ENCODE measurements at regions not wholly inside any gene's neighbourhood (a gene's known extent, or its start where the extent isn't known, plus 50 kb on each side); places are given as distances from the start of the nearest gene placed in this dataset.

- no peaks in the 10 kb centered on the region for H3K36me3 ChIP-seq
- H3K27ac ChIP-seq, result peak overlapping the region; percentile 16
- H3K4me3 ChIP-seq (ENCODE audit: low read depth, low read length), result no peak overlapping the region
- TF ChIP-seq CTCF (IDR thresholded peaks at IDR 0.05; ENCODE audit: low read depth, low read length), result no peak
- no peaks in the 10 kb centered on the region for H3K9me3 ChIP-seq (ENCODE audit: severe bottlenecking)
- H3K27me3 ChIP-seq (ENCODE audit: insufficient read depth, low read depth, severe bottlenecking), result no peaks in the 10 kb centered on the region
- peak; percentile 16 for DNase-seq
Measured at GRCh38 chr2:217366966-217367365, 507.1 kb upstream of the TNP1 start.

- DNase-seq, result no peak
- H3K9me3 ChIP-seq (ENCODE audit: severe bottlenecking), result no peaks in the 10 kb centered on the region
- H3K27ac ChIP-seq, result peak overlapping the region; percentile 16
- no peak overlapping the region for H3K4me3 ChIP-seq (ENCODE audit: low read depth, low read length)
- H3K27me3 ChIP-seq (ENCODE audit: insufficient read depth, low read depth, severe bottlenecking), result no peaks in the 10 kb centered on the region
- no peaks in the 10 kb centered on the region for H3K36me3 ChIP-seq
- TF ChIP-seq CTCF (IDR thresholded peaks at IDR 0.05; ENCODE audit: low read depth, low read length), result no peak
Measured at GRCh38 chr2:217366266-217366895, 506.5 kb upstream of the TNP1 start.

- no peaks in the 10 kb centered on the region for H3K27me3 ChIP-seq (ENCODE audit: insufficient read depth, low read depth, severe bottlenecking)
Measured at GRCh38 chr2:217365656-217366055, 505.8 kb upstream of the TNP1 start.

DNA sequence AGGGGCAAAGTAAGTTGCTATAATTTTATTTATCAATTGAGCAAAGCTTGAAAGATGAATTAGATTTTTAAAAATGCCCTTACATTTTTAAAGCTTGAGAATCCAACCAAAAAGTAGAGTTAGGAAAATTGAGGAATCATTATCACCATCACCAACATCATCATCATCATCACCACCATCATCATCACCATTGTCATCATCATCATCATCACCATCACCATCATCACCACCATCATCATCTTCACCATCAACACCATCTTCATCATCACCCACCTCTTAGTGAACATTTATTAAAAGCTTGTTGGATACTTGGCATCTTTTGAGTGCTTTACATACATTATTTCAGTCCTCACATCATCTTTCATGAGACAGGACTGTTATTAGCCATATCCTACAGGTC, 504.4 kb upstream of the TNP1 start:
- Histone ChIP-seq H3K27ac (no peak overlapping the region), H3K27me3 (ENCODE audit: insufficient read depth, low read depth, severe bottlenecking) (no peaks in the 10 kb centered on the region), H3K9me3 (ENCODE audit: severe bottlenecking) (no peaks in the 10 kb centered on the region), H3K4me3 (ENCODE audit: low read depth, low read length) (no peak overlapping the region), H3K36me3 (no peaks in the 10 kb centered on the region)
- TF ChIP-seq CTCF (IDR thresholded peaks at IDR 0.05; ENCODE audit: low read depth, low read length), result no peak
- no peak for DNase-seq

More at GRCh38 chr2:217365656-217366055, 505.8 kb upstream of the TNP1 start:
- H3K9me3 ChIP-seq (ENCODE audit: severe bottlenecking), result no peaks in the 10 kb centered on the region
- peak; percentile 49 for DNase-seq
- no peak for TF ChIP-seq CTCF (IDR thresholded peaks at IDR 0.05; ENCODE audit: low read depth, low read length)
- H3K27ac ChIP-seq, result no peak overlapping the region
- no peak overlapping the region for H3K4me3 ChIP-seq (ENCODE audit: low read depth, low read length)
- H3K36me3 ChIP-seq, result no peaks in the 10 kb centered on the region

- H3K27me3 ChIP-seq (ENCODE audit: insufficient read depth, low read depth, severe bottlenecking), result no peaks in the 10 kb centered on the region
- H3K9me3 ChIP-seq (ENCODE audit: severe bottlenecking), result no peaks in the 10 kb centered on the region
- H3K36me3 ChIP-seq, result no peaks in the 10 kb centered on the region
- no peak overlapping the region for H3K4me3 ChIP-seq (ENCODE audit: low read depth, low read length)
- DNase-seq, result no peak
- H3K27ac ChIP-seq, result no peak overlapping the region
- TF ChIP-seq CTCF (IDR thresholded peaks at IDR 0.05; ENCODE audit: low read depth, low read length), result no peak
Measured at GRCh38 chr2:217363470-217363869, 503.6 kb upstream of the TNP1 start.

GRCh38 chr2:217362710-217363109, 502.8 kb upstream of the TNP1 start:
- H3K36me3 ChIP-seq, result no peaks in the 10 kb centered on the region
- no peak overlapping the region for H3K4me3 ChIP-seq (ENCODE audit: low read depth, low read length)
- H3K27me3 ChIP-seq (ENCODE audit: insufficient read depth, low read depth, severe bottlenecking), result no peaks in the 10 kb centered on the region
- no peak overlapping the region for H3K27ac ChIP-seq
- no peaks in the 10 kb centered on the region for H3K9me3 ChIP-seq (ENCODE audit: severe bottlenecking)
- DNase-seq, result no peak
- TF ChIP-seq CTCF (IDR thresholded peaks at IDR 0.05; ENCODE audit: low read depth, low read length), result no peak

Measured in WERI-Rb-1 (cell line).